HepG2 (cell line): ENCODE measurements at regions not wholly inside any gene's neighbourhood (a gene's known extent, or its start where the extent isn't known, plus 50 kb on each side); places are given as distances from the start of the nearest gene placed in this dataset.
A peak's percentile ranks its signal among the peaks of the same experiment; 100 is the strongest.

Experiments
- AHDC1 ChIP-seq: sonication (generic); formaldehyde crosslinking; IDR thresholded peaks from 2 replicates; pipeline ENCODE4 v1.5.1; 2020; ENCODE audit warnings: mild to moderate bottlenecking, missing genetic modification reagents, borderline replicate concordance
- ARID5B ChIP-seq: IDR thresholded peaks from 2 replicates; pipeline ENCODE4 v1.4.0; 2020; ENCODE audit warnings: mild to moderate bottlenecking, missing genetic modification reagents
- GTF3A ChIP-seq: sonication (generic); formaldehyde crosslinking; conservative IDR thresholded peaks from 2 replicates; pipeline ENCODE4 v1.4.0; 2020; ENCODE audit warnings: mild to moderate bottlenecking, missing genetic modification reagents
- HNF4G ChIP-seq, 2 experiments: sonication (generic) in 1 of 2; formaldehyde crosslinking in 1 of 2; IDR thresholded peaks; 2 replicates each; pipeline versions ENCODE4 v1.4.0 to v1.6.1; 2011 to 2020; ENCODE audit warnings: borderline replicate concordance in 2 of 2, low read depth in 2 of 2, mild to moderate bottlenecking in 2 of 2, low read length in 1 of 2, missing genetic modification reagents in 1 of 2, moderate library complexity in 1 of 2
- HOMEZ ChIP-seq: IDR thresholded peaks from 2 replicates; pipeline ENCODE4 v1.6.1; 2016; ENCODE audit warnings: low read depth
- NFIB ChIP-seq: sonication (generic); formaldehyde crosslinking; IDR thresholded peaks from 2 replicates; pipeline ENCODE4 v1.9.0; 2021; ENCODE audit warnings: missing genetic modification reagents, mild to moderate bottlenecking, borderline replicate concordance
- PAF1 ChIP-seq: IDR thresholded peaks from 2 replicates; pipeline ENCODE4 v1.6.1; 2016; ENCODE audit warnings: missing genetic modification reagents, missing compliant biosample characterization
- POGZ ChIP-seq: sonication (generic); formaldehyde crosslinking; IDR thresholded peaks from 2 replicates; pipeline ENCODE4 v1.4.0; 2020; ENCODE audit warnings: mild to moderate bottlenecking, missing genetic modification reagents
- SNAI1 ChIP-seq: sonication (generic); formaldehyde crosslinking; IDR thresholded peaks from 2 replicates; pipeline ENCODE4 v1.5.0; 2020; ENCODE audit warnings: mild to moderate bottlenecking, missing genetic modification reagents, borderline replicate concordance
- TAF1 ChIP-seq: sonication (generic); formaldehyde crosslinking; IDR thresholded peaks from 2 replicates; pipeline ENCODE4 v1.4.0; 2020; ENCODE audit warnings: missing genetic modification reagents
- TFE3 ChIP-seq: IDR thresholded peaks from 2 replicates; pipeline ENCODE4 v1.6.1; 2016
- ZFP36L1 ChIP-seq: sonication (generic); formaldehyde crosslinking; IDR thresholded peaks from 2 replicates; pipeline ENCODE4 v1.8.0; 2022; ENCODE audit warnings: mild to moderate bottlenecking, missing genetic modification reagents, moderate library complexity
- ZNF598 ChIP-seq: sonication (generic); formaldehyde crosslinking; IDR thresholded peaks from 2 replicates; pipeline ENCODE4 v1.5.1; 2020; ENCODE audit warnings: mild to moderate bottlenecking, missing genetic modification reagents, borderline replicate concordance
- ZNF709 ChIP-seq: sonication (generic); formaldehyde crosslinking; IDR thresholded peaks from 2 replicates; pipeline ENCODE4 v1.5.0; 2020; ENCODE audit warnings: mild to moderate bottlenecking, missing genetic modification reagents
- ZNF772 ChIP-seq: sonication (generic); formaldehyde crosslinking; IDR thresholded peaks from 2 replicates; pipeline ENCODE4 v1.5.0; 2020; ENCODE audit warnings: mild to moderate bottlenecking, missing genetic modification reagents

- TF ChIP-seq AHDC1 (CRISPR knock-in tag), result peak; percentile 75; the same call in 1 of the 2 replicates
- peak; percentile 75 for TF ChIP-seq POGZ
- no peak for TF ChIP-seq SNAI1
- TF ChIP-seq ARID5B (CRISPR knock-in tag), result peak; percentile 58
- no peak for TF ChIP-seq ZFP36L1 (CRISPR knock-in tag)
- no peak for TF ChIP-seq ZNF709 (CRISPR knock-in tag)
- TF ChIP-seq TFE3, result 0 out of 2 replicates have a peak, but pooled peaks have one; percentile 24
- no peak for TF ChIP-seq TAF1 (CRISPR knock-in tag)
- TF ChIP-seq HOMEZ, result peak; percentile 67; the same call in 1 of the 2 replicates
- no peak for TF ChIP-seq ZNF772 (CRISPR knock-in tag)
- TF ChIP-seq HNF4G (IDR thresholded peaks at IDR 0.05; ENCODE audit: borderline replicate concordance, low read depth, low read length), result peak; percentile 52
- TF ChIP-seq HNF4G (CRISPR knock-in tag; IDR thresholded peaks at IDR 0.05; ENCODE audit: borderline replicate concordance, low read depth), result no peak
- TF ChIP-seq ZNF598 (CRISPR knock-in tag), result no peak
- TF ChIP-seq GTF3A (CRISPR knock-in tag), result no peak
- TF ChIP-seq NFIB (CRISPR knock-in tag), result no peak
- TF ChIP-seq PAF1, result no peak
Measured at GRCh38 chr3:148211725-148212124, 486.0 kb upstream of the AGTR1 start (continued).
